ENCODE measurements at regions not wholly inside any gene's neighbourhood (a gene's known extent, or its start where the extent isn't known, plus 50 kb on each side); places are given as distances from the start of the nearest gene placed in this dataset.

DNA sequence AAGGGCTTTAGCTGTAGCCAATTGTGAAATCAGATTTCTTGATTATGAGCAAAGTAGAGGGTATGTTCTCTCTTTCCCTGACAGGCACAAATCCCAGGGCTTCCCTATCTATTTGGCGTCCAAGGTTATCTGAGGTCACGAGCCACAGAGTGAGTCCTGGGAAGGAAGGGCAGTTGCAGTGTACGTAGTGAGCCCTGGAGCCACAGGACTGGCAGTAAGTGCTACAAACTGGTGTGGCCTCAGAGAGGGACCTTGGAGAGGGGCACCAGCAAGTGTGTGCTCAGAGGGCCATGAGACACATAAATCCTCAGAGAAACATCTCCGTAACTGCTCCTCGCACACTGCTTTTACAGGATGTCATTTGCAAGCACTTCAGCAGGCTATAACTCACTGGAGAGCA, 115.5 kb upstream of the SH3BP4 start:
- TF ChIP-seq, protein P1, sequence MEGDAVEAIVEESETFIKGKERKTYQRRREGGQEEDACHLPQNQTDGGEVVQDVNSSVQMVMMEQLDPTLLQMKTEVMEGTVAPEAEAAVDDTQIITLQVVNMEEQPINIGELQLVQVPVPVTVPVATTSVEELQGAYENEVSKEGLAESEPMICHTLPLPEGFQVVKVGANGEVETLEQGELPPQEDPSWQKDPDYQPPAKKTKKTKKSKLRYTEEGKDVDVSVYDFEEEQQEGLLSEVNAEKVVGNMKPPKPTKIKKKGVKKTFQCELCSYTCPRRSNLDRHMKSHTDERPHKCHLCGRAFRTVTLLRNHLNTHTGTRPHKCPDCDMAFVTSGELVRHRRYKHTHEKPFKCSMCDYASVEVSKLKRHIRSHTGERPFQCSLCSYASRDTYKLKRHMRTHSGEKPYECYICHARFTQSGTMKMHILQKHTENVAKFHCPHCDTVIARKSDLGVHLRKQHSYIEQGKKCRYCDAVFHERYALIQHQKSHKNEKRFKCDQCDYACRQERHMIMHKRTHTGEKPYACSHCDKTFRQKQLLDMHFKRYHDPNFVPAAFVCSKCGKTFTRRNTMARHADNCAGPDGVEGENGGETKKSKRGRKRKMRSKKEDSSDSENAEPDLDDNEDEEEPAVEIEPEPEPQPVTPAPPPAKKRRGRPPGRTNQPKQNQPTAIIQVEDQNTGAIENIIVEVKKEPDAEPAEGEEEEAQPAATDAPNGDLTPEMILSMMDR (IDR thresholded peaks at IDR 0.05): no peak
- no peak for TF ChIP-seq POLR2A (IDR thresholded peaks at IDR 0.05)

Measured in heart left ventricle (tissue), 13 donors.